HG02759 (cell line): ENCODE measurements at regions not wholly inside any gene's neighbourhood (a gene's known extent, or its start where the extent isn't known, plus 50 kb on each side); places are given as distances from the start of the nearest gene placed in this dataset.

Source experiments
- ATAC-seq: cut with Tn5 transposase; IDR thresholded peaks from one replicate; pipeline ENCODE4 v1.9.1; 2021; ENCODE audit warnings: mild to moderate bottlenecking, moderate library complexity; ENCODE audit not compliant: unreplicated experiment

GRCh38 chr3:87045473-87045872, 54.5 kb upstream of the VGLL3 start:
- no peak for ATAC-seq

- ATAC-seq = no peak
Measured at GRCh38 chr3:87044846-87045245, 53.9 kb upstream of the VGLL3 start.

GRCh38 chr3:87044409-87044808, 53.5 kb upstream of the VGLL3 start:
- ATAC-seq = no peak

GRCh38 chr3:87041191-87041590, 50.2 kb upstream of the VGLL3 start:
- no peak for ATAC-seq
